ENCODE measurements at regions not wholly inside any gene's neighbourhood (a gene's known extent, or its start where the extent isn't known, plus 50 kb on each side); places are given as distances from the start of the nearest gene placed in this dataset.

- no peak overlapping the region for H3K4me3 ChIP-seq (ENCODE audit: low read length)
- no peak for TF ChIP-seq CTCF (IDR thresholded peaks at IDR 0.05; ENCODE audit: insufficient read depth, low read depth, low read length, missing control alignments)
- DNase-seq (ENCODE audit: low read depth), result peak; percentile 97
Observed at GRCh38 chr7:30225863-30226613, 58.4 kb upstream of the ZNRF2 start.

GRCh38 chr7:30226614-30227268 lies 57.7 kb upstream of the ZNRF2 start:
- H3K4me3 ChIP-seq (ENCODE audit: low read length), result no peak overlapping the region
- DNase-seq (ENCODE audit: low read depth), result peak; percentile 79
- peak; percentile 51 for TF ChIP-seq CTCF (IDR thresholded peaks at IDR 0.05; ENCODE audit: insufficient read depth, low read depth, low read length, missing control alignments)

- no peak for TF ChIP-seq CTCF (IDR thresholded peaks at IDR 0.05; ENCODE audit: insufficient read depth, low read depth, low read length, missing control alignments)
- DNase-seq (ENCODE audit: low read depth), result no peak
Observed at GRCh38 chr7:30231271-30231670, 53.1 kb upstream of the ZNRF2 start.

DNA sequence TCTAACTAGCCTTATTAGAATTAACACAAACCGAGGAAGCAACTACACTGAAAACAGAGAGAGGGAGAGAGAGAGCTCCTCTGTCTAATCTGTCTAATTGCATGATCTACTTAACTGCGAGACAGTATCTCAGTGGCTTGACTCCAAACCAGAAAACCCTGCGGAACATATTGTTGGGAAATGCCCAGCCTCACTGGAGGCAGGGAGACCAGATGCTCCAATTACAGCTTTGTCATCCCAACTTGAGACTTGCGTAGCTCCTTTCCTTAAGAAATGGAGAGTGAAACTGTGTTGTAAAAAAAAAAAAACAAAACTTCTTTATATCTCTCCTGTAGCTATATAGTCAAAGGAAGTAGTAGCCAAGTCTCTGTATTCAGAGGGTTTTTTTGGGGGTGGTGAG lies 52.0 kb upstream of the ZNRF2 start:
- H3K4me3 ChIP-seq (ENCODE audit: low read length), result no peak overlapping the region
- no peak for TF ChIP-seq CTCF (IDR thresholded peaks at IDR 0.05; ENCODE audit: insufficient read depth, low read depth, low read length, missing control alignments)

More at GRCh38 chr7:30231271-30231670, 53.1 kb upstream of the ZNRF2 start:
- no peak overlapping the region for H3K4me3 ChIP-seq (ENCODE audit: low read length)

More for the DNA sequence above, 52.0 kb upstream of the ZNRF2 start:
- no peak for DNase-seq (ENCODE audit: low read depth)

Measured in epithelial cell of esophagus (primary cell).